HS-27A (cell line): ENCODE measurements at regions not wholly inside any gene's neighbourhood (a gene's known extent, or its start where the extent isn't known, plus 50 kb on each side); places are given as distances from the start of the nearest gene placed in this dataset.
"Not testable (repeated sequence)": the region's sequence is repeated elsewhere in the genome, so short reads cannot be mapped to it uniquely, and the experiment has no call there.

Experiments used
- DNase-seq: peaks from one replicate; pipeline ENCODE4 v3.0.0-alpha.2; 2012; ENCODE audit warnings: low read depth, missing footprints

DNA sequence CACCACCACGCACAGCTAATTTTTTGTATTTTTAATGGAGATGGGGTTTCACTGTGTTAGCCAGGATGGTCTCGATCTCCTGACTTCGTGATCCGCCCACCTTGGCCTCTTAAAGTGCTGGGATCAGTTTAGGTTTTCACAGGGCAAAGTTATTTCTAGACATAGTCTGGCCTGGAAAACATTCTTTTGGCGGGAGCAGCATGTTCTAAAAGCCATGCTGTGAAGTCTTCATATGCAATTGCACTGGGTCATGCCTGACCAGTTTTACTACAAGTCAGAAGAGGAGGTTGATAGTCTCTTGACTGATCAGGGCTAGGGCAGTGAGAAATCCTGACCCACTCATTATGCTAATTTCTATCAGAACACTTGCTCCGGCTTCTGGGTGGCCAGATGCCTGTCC lies 131.6 kb upstream of the POU3F1 start:
- no peak for DNase-seq

DNA sequence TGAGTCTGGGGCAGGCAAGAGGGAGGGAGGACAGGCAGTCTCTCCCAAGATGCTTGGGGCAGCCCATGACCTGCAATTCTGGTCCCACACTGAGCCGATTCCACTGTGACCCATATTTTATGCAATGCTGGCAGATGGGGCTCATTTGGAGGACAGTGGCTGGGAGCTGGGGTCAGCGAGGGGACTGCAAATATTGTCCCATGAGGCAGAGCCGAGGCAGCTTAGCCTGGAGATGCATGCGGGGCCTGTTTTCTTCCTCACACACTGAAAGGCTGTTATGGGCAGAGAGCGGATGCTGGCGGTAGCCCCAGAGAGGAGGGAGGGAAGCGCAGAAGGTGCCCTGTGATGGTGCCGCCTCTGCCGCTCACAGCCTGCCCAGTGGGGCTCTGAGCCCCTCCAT lies 128.5 kb upstream of the POU3F1 start:
- DNase-seq: no peak

DNA sequence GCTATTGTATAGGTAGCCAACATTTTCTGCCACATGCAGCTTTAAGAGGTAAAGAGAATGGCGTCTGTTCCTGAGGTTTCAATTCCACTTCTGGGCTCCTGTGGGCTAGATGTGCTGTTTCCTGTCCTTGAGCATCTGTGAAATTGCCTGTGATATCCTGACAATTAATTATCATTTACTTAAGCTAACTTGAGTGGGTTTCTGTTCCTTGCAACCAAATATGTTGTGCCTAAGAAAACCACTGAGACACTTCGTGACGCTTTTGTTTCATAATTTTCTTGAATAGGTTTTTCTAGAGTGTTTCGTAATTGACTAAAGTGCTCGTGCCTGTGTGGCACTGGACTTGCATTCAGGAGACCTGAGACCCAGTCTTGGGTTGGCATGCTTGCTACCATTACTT lies 127.3 kb upstream of the POU3F1 start:
- no peak for DNase-seq

DNA sequence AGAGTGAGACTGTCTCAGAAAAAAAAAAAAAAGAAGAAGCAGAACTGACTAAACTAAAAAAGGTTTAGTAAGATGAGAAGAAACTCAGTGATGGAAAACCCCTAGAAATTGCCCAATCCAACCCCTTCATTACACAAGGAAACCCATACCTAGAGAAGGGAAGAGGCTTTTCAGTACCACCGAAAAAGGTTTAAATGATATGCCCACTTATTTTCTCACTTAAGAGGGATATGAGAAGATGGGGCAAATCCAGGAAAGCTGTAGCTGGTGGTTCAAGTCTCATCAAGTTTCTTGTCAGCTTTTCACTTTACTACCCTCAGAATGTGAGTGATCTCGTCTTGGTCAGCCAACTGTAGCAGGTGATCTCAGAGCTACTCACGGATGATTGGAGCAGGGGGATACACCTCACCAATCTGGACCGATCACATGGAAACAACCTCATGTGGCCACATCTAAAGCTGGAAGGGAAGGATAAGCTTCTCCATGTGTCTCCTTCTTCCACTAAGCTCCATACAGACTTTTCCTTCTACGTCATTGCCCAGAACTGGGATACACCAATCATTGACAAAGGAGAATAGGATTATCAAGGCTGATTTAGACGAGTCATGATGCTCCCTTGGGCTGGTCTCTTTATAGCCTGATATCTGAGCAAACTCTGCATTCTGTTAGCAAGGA lies 126.7 kb upstream of the POU3F1 start:
- no peak for DNase-seq

DNA sequence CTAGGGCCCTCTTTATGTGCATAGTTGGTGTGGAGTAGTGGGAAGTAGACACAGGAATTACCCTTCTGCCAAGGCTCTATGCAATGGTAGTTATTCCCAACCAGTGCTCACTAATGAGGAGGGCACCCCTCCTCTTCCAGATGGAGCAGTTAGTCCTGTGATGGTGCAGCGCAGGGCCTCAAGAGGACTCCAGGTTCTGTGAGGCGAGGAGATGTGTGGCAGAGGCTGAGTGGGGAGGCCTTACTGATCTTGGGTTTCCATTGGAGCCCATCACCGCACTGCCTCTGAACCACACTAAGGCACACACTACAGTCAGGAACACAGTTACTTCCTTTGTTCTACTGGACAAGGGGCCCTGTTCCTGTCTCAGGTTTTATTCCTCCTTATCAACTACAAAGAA lies 122.5 kb upstream of the POU3F1 start:
- DNase-seq: no peak

DNA sequence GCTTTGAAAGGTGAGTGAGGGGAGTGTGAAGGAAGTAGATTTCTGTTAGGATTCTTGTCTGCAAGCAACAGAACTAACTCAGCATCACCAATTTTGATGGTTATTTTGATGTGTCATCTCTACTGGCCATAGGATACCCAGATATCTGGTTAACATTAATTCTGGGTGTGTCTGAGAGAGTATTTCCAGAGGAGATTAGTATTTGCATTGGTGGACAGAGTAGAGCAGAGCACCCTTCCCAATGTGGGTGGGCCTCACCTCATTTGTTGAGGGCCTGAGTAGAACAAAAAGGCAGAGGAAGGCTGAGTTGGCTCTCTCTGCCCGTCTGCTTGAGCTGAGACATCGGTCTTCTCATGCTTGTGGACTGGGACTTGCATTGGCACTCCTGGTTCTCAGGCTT lies 121.8 kb upstream of the POU3F1 start:
- DNase-seq: no peak

DNA sequence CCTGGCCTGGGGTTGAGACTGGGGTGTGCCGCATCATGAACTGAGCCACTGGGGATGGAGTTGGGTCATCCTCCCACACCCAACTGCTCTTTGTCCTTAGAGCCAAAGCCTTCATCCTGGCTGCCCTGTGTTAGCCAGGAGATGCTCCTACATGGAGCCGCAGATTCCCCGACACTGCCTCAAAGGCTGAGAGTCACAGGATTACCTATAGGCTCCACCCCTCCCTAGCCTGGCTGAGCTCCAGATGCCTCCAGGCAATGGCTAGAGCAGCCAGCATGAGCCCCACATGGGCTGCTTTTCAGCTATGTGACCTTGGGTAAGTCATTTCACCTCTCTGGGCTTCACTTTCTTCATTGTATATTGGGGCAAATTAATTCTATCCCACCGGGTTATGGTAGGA lies 119.9 kb upstream of the POU3F1 start:
- DNase-seq: no peak

DNA sequence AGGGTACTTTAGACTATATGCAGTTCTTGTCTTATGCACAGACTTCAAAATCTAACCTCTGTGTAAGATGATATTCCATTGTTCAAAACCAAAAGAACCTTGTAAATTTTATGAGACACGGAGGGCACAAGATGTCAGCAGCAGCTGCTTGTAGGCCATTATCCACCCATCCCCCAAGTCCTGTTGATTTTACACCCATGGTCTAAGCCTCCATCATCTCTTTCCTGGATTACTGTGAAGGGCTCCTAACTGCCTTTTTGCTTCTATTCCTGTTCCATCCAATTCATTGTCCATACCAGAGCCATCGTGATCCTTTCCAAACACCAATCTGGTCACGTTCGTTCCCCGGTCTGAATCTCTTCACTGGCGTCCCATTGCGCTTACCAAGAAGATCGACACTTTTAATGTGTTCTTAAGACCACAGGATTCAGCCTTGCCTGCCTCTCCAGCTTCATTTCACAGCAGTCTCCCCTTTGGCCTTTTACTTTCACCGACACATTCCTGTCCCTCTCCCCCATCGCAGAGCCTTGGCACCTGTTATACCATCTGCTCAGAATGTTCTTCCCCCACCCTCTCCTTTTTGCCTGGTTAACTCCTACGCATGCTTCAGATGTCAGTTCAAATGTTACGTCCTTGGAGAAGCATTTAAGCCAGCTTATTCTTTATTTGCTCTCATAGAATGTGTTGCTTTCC lies 107.3 kb upstream of the POU3F1 start:
- DNase-seq: no peak

DNA sequence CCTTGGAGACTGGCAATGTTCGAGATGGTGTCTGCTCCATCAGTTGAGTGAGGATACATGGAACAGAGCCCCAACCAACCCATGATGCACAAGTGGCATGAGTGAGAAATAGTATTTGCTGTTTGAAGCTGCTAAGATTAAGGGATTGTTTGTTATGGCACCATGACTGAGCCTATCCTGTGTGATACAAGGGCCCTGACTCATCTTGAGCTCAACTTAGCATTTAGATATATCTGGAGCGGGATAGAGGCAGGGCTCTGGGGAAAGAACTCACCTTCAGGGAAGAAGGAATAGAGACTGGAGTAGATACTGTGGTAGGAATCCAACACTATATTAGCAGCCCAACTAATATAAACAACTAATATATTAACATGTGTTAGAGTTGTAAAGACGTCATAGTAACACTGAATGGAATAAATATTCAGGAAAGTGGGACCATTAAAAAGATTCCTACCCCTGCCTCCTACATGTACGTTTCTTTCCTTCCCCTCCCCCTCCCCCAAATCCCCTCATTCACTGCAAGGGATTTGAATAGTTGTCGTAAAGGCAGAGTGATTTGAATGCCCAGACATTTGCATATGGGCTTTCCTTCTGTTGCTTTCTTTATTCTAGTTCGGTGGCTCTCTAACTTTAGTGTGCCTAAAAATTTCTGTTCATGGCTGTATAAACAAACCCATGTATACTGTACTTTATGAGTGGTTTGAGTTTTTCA lies 106.6 kb upstream of the POU3F1 start:
- no peak for DNase-seq

DNA sequence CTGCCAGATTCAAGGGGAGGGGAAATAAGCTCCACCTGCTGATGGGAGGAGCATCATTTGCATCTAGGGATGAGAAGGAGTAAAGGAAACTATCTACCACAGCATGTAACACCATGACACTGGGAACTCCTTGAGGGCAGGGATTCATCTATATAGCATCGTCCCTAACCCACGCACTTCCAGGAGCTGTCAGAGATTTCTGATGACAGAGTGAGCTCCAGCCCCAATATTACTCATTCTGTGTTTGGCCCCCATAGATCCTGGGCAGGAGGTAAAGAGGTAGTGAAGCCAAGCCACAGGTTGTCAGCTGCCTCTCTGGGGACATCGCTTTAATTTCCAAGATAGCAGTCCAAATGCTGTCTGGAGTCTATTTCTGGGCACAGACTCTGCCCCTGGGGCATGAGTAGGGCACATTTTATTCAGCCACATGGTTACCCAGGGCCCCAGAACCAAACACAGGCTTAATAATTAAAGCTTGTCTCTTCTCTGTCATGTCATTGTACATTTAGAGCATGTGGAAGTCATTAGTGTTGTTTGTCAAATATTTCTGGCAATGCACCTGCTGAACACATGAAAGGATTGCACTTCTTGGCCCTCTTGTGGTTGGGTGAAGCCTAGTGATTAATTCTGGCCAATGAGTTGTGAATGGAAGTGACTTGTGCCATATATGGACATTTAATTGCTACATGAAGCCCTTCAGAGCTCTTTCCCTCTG lies 105.9 kb upstream of the POU3F1 start:
- no peak for DNase-seq

DNA sequence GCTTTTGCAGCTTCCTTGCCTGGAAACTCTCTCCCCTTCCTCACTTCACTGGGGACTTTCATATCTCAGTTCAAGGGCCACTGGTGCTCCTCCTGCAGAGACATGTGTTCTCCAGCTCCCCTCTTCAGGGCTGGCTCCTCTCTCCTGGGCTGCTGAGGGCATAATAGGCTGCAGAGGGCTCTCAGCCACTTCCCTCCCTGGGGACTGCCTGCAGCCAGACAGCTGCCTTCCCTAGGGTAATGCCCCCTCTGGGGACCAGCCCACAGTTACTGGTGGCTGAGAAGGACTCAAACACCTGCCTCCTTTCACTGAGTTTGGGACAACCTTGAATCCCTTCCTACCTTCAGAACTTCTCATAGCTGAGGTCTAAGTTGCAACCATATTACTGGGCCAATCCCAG lies 104.8 kb upstream of the POU3F1 start:
- DNase-seq: no peak

DNA sequence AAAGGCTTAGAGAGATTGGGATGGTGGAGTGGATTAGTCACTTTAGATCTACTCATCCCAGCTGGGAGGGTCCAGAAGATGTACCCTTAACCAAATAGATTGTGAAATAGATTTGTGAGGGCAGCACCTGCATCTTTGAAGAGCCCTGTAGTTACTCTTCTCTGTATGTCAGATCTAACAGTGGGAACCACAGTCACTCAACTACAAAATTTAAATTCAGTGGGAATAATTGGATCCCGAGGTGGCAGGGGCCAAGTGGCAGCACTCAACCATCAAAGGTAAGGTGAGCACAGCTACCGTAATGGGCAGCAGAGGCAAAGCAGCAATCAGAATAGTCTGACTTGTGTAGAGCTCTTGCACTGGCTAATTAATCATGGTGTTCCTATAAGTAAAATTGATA lies 99.5 kb upstream of the POU3F1 start:
- DNase-seq: not testable (repeated sequence)

DNA sequence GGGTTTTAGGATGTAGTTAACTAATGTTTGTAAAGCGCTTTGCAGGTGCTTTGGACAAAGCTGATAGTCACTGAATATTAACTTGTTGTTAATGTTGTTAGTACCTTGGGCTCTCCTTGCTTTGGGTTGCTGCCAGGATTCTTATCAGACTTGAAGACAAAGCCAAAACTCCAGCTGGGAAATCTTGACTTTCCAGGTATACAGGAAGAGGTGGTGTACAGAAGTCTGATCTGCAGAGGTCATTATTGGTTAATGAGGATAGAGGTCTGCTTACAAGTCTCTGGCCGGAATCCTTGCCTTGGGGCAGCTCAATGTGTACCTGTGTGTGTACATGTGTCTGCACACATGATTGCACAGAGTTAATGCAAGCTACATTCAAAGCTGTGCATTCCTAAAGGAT lies 96.0 kb upstream of the POU3F1 start:
- DNase-seq: no peak

DNA sequence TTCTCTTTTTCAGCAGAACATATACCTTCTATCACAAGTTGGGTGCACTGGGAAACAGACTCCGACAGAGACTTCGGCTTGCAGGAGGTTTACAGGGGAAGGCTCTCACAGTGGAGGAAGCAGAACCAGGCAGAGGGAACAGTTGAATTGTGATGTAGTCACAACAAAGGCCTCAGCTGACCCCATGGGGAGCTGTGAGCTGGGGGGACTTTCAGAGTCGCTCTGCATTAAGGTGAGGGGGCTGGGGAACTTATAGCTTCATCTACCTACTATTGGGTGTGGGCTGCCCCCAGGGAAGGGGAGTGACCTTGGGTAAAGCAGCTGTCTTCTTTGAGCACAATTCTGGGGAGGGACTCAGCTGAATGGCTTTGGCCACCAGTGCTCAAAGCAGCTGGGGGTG lies 94.9 kb upstream of the POU3F1 start:
- no peak for DNase-seq

DNA sequence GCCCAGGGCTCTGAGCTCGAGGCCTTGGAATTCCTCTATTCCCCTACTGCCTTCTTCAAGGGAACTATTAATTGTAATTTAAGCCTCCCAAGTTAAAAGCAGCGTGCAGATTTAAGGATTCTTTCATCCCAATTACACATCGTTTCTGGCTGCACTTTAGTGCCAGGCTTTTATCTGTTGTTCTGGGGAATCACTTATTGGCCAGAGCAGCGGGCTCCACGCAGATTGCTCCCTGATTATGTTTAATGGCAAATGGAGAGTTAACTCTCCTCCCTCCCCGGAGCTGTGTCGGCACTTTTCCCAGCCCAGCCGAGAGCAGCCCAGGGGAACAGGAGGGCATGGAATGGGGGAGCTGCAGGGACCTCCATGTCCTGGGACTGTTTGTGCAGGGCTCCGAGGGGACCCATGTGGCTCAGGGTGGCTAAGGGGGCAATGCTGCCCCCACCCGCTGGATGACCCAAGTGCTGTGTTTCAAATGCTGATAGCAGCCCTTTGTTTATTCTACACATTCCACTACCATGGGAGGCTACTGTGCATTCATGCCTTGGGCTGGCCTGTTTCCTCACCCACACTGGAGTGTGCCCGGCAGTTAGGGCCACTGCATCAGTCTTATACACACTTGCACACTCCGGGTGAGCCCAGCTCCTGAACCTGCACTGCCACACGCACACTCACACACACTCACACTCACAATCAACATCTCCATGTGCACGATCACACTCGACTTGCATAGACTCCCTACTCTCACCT lies 93.3 kb upstream of the POU3F1 start:
- DNase-seq: no peak

DNA sequence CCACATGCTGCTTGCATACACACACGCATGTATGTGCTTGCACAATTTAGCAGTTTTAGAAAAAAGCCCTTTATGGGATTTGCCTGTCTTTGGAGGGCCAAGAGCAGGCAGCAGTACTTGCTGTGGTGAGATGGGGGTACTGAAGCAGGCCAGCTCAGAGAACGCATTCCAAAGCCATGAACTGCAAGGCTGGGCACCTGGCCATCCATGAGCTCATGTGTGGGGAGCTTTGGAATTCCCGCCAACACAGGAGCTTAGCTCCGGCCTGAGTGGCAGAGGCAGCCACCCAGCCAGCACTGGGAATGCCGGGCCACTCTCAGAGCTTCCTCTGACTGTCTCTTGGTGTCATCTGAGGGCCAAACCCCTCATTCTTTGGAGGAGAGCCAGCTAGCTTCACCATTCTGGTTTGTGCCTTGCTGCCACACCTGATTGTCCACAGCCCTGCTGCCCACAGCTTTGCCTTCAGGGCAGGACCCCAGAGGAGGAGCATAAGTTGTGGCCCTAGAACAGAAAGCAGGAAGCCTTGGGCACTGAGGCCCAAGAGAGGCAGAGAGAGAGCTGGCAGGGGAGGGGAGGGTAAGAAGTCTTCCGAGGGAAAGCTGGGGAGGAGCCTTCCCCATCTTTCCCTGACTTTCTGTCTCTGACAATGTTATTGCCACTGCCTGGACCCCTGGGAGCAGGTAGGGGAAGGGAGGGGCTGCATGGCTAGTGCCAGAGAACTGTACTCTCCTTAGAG lies 92.1 kb upstream of the POU3F1 start:
- DNase-seq: peak; percentile 98

DNA sequence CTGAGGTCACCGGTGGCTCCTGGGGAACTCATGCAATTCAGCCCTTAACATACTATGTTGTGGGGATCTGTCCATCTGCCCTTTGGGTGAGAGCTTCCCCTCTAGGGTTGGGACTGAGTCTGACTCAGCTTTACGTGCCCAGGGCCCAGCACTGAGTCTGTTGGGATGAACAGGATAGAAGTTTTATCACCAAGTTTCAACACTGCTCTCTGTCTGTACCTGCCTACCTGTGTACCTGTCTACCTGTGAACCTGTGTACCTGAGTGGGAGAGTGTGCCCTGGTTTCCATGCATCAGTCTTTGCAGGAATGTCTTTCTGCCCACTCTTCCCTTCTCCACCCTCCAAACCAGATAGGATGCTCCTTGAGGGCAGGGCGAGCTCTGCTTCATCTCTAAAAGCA lies 90.6 kb upstream of the POU3F1 start:
- DNase-seq: no peak

DNA sequence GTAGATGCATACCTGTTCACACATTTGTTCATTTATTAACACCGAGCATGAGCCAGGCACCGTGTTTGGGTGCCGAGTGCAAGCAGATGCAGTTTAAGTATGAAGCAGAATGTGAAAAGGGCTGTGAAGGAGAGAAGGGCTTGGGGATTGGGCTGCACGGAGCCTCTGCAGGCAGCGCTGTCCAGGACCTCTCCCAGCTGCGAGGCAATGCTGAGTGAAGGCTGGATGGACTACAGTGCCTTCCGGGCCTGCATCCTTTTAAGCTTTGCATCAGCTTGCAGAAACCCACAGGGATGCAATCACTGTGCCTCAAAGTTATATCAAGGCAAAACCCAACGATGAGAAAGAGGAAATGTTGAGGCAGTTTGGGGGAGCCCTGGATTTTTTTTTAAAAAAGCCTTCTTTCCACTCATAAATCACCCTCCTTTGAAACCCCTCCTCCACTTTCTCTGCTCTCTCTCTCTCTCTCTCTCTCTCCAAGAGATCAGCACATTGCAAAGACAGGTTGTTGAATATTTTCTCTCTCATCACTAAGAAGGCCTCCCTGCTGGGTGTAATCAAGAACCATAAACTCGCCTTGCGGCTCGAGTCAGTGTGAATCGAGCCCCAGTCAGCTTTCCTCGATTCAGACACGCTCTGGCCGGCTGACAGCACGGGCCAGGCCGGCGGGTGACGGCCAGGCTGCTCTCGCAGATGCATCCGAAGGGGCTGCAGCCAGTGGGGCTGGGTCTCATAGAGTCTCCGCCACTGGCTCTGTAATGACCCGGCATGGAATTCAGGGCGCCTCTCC lies 89.2 kb upstream of the POU3F1 start:
- no peak for DNase-seq

DNA sequence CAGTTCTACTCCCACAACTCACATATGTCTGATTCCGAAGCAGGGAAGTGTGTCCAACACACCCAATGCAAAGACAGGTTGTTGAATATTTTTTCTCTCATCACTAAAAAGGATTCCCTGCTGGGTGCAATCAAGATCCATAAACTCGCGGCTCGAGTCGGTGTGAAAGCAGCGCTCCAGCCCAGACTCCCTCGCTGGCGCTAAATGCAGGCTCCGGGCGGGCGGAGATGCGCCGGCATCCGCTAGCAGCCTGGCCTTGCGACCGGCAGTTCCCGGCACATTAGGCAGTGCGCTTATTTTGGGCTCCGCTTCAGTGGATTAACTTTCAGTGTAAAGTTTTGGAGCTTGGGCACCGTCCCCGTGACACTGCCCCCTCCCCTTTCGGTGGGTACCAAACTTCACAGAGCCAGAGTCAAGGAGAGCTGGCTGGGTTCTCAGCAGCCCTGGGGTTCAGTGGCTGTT lies 87.7 kb upstream of the POU3F1 start:
- DNase-seq: no peak

DNA sequence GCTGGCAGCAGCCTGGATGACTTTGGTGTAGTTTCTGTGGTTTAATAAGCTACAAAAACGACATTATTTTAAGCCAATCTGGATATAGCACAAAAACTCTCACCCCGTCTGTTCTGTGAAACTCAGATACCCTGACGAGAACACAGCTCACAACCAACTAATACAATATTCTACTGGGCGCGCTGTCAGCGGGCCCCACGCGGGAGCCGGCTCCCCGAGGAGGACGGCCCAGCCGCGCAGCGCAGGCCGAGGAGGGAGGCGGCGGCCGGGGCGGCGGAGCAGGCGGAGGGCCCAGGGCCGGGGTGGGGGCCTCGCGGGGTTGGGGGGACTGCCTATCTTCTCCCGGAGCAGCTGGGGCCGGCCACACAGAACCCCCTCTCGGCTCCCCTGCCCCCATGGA lies 87.2 kb upstream of the POU3F1 start:
- no peak for DNase-seq
